H1 (cell line): ENCODE measurements at regions not wholly inside any gene's neighbourhood (a gene's known extent, or its start where the extent isn't known, plus 50 kb on each side); places are given as distances from the start of the nearest gene placed in this dataset.

ENCODE experiments used
- CTCF ChIA-PET: fragments of 300-600 bp; sonication (Branson Sonifier 250); formaldehyde crosslinking; loops from one replicate; lab custom pipeline; 2021; ENCODE audit not compliant: partially characterized antibody; lab: Charles Lee
- POLR2A ChIA-PET: fragments of 300-600 bp; sonication (Branson Sonifier 250); formaldehyde crosslinking; loops from one replicate; lab custom pipeline; 2021; ENCODE audit warnings: inconsistent platforms; ENCODE audit not compliant: partially characterized antibody; lab: Charles Lee
- DNase-seq, 2 experiments: peaks; one replicate each; pipeline versions ENCODE4 v3.0.0 to v3.0.0-alpha.2; 2010 to 2022; ENCODE audit warnings: low spot score in 2 of 2, low read depth in 1 of 2, mixed read lengths in 1 of 2
- FAIRE-seq: peaks from 2 replicates; lab custom pipeline; 2011; peaks lifted over from hg19 to GRCh38; lab: Jason Lieb, UNC
- H2AFZ ChIP-seq: 2 replicates; pipeline ENCODE4 v1.8.1; 2012; ENCODE audit warnings: low read length, inconsistent platforms
- H2AK5ac ChIP-seq: 2 replicates; pipeline ENCODE4 v1.6.1; 2013; ENCODE audit warnings: low read depth, low read length
- H2BK120ac ChIP-seq: replicated peaks from 2 replicates; pipeline ENCODE3; 2013; ENCODE audit warnings: low read depth, low read length, inconsistent platforms
- H2BK12ac ChIP-seq: 2 replicates; pipeline ENCODE4 v1.6.1; 2013; ENCODE audit warnings: low read depth, low read length
- H2BK15ac ChIP-seq: 2 replicates; pipeline ENCODE4 v1.6.1; 2013; ENCODE audit warnings: low read length
- H2BK20ac ChIP-seq: 2 replicates; pipeline ENCODE4 v1.6.1; 2013; ENCODE audit warnings: low read length
- H2BK5ac ChIP-seq: 2 replicates; pipeline ENCODE4 v1.6.1; 2013; ENCODE audit warnings: low read depth, low read length
- H3K14ac ChIP-seq: 2 replicates; pipeline ENCODE4 v1.6.1; 2013; ENCODE audit warnings: inconsistent platforms; ENCODE audit not compliant: insufficient read length
- H3K18ac ChIP-seq: 2 replicates; pipeline ENCODE4 v1.6.1; 2013; ENCODE audit warnings: low read length; ENCODE audit errors: extremely low read depth
- H3K23ac ChIP-seq: 2 replicates; pipeline ENCODE4 v1.6.1; 2013; ENCODE audit warnings: inconsistent platforms; ENCODE audit not compliant: insufficient read length
- H3K23me2 ChIP-seq: 2 replicates; pipeline ENCODE4 v1.6.1; 2013; ENCODE audit warnings: low read depth, low read length
- H3K27ac ChIP-seq: 2 replicates; pipeline ENCODE4 v1.6.1; 2011; ENCODE audit warnings: low read depth, low read length, inconsistent platforms
- H3K27me3 ChIP-seq, 4 experiments: replicated peaks in 1 of 4; 1 replicate in 1 of 4; 2 replicates in 3 of 4; pipeline versions ENCODE4 v1.6.1 to v1.8.1; 2011 to 2013; ENCODE audit warnings: low read length in 3 of 4, mild to moderate bottlenecking in 3 of 4, inconsistent platforms in 2 of 4, mixed read lengths in 2 of 4, moderate library complexity in 1 of 4; ENCODE audit not compliant: control insufficient read depth in 3 of 4, insufficient read depth in 3 of 4; ENCODE audit errors: extremely low read depth in 1 of 4
- H3K36me3 ChIP-seq, 4 experiments: 2 replicates each; pipeline versions ENCODE4 v1.6.1 to v1.8.1; 2011 to 2013; ENCODE audit warnings: mild to moderate bottlenecking in 4 of 4, low read length in 3 of 4, moderate library complexity in 2 of 4, control low read depth in 1 of 4, inconsistent platforms in 1 of 4; ENCODE audit not compliant: insufficient read depth in 4 of 4, control insufficient read depth in 2 of 4
- H3K4ac ChIP-seq: replicated peaks from 2 replicates; pipeline ENCODE3; 2013; ENCODE audit warnings: low read length, low read depth, mixed read lengths, inconsistent platforms; ENCODE audit not compliant: insufficient read length
- H3K4me1 ChIP-seq, 4 experiments: replicated peaks in 1 of 4; 1 replicate in 1 of 4; 2 replicates in 3 of 4; pipeline versions ENCODE4 v1.6.1 to v1.8.1; 2011 to 2013; ENCODE audit warnings: low read length in 3 of 4, inconsistent platforms in 2 of 4, mixed read lengths in 1 of 4; ENCODE audit not compliant: insufficient read depth in 4 of 4, control insufficient read depth in 3 of 4
- H3K4me2 ChIP-seq, 2 experiments: 2 replicates each; pipeline versions ENCODE4 v1.6.1 to v1.8.1; 2011 to 2013; ENCODE audit warnings: low read depth in 2 of 2, low read length in 2 of 2, control low read depth in 1 of 2, inconsistent platforms in 1 of 2, mild to moderate bottlenecking in 1 of 2; ENCODE audit not compliant: insufficient read depth in 1 of 2
- H3K4me3 ChIP-seq, 4 experiments: fragments of 200-600, 300-600 bp in 1 of 4; sonication (generic), shearing (Covaris generic), sonication (Bioruptor Twin) in 1 of 4; 2 replicates each; pipeline versions ENCODE4 v1.5.1 to v1.8.1; 2011 to 2016; ENCODE audit warnings: low read length in 4 of 4, low read depth in 3 of 4, control low read depth in 2 of 4, inconsistent platforms in 2 of 4, mild to moderate bottlenecking in 2 of 4, mixed read lengths in 1 of 4, moderate library complexity in 1 of 4; ENCODE audit not compliant: insufficient read depth in 2 of 4; ENCODE audit errors: extremely low read depth in 1 of 4
- H3K56ac ChIP-seq: replicated peaks from 2 replicates; pipeline ENCODE3; 2013; ENCODE audit warnings: low read depth, mild to moderate bottlenecking, mixed read lengths, low read length, inconsistent platforms; ENCODE audit not compliant: insufficient read length
- H3K79me1 ChIP-seq: 2 replicates; pipeline ENCODE4 v1.6.1; 2013; ENCODE audit warnings: low read depth, low read length, control low read depth
- H3K79me2 ChIP-seq, 2 experiments: 2 replicates each; pipeline versions ENCODE4 v1.6.1 to v1.8.1; 2012 to 2013; ENCODE audit warnings: low read length in 2 of 2, mild to moderate bottlenecking in 2 of 2, inconsistent platforms in 1 of 2; ENCODE audit not compliant: insufficient read depth in 2 of 2, control insufficient read depth in 1 of 2
- H3K9ac ChIP-seq, 4 experiments: replicated peaks in 1 of 4; 1 replicate in 1 of 4; 2 replicates in 3 of 4; pipeline versions ENCODE4 v1.6.1 to v1.8.1; 2011 to 2013; ENCODE audit warnings: low read depth in 3 of 4, low read length in 3 of 4, control low read depth in 2 of 4, mild to moderate bottlenecking in 2 of 4, moderate library complexity in 2 of 4, inconsistent platforms in 1 of 4; ENCODE audit errors: extremely low read depth in 1 of 4
- H3K9me3 ChIP-seq, 2 experiments: 2 replicates each; pipeline versions ENCODE4 v1.6.1 to v1.8.1; 2012 to 2013; ENCODE audit warnings: mild to moderate bottlenecking in 2 of 2, moderate library complexity in 2 of 2, control low read depth in 1 of 2, inconsistent platforms in 1 of 2, low read depth in 1 of 2, low read length in 1 of 2, mixed read lengths in 1 of 2; ENCODE audit not compliant: insufficient read depth in 2 of 2
- H4K20me1 ChIP-seq, 2 experiments: replicated peaks in 1 of 2; 2 replicates each; pipeline versions ENCODE3 to v1.8.1; 2011 to 2013; ENCODE audit warnings: inconsistent platforms in 2 of 2, low read length in 2 of 2, mild to moderate bottlenecking in 1 of 2; ENCODE audit not compliant: insufficient read depth in 2 of 2, control insufficient read depth in 1 of 2
- H4K5ac ChIP-seq: 2 replicates; pipeline ENCODE4 v1.6.1; 2013; ENCODE audit warnings: low read length, low read depth, mixed read lengths, inconsistent platforms; ENCODE audit not compliant: insufficient read length
- H4K8ac ChIP-seq: 2 replicates; pipeline ENCODE4 v1.8.0; 2013; ENCODE audit warnings: mild to moderate bottlenecking, moderate library complexity, low read length, inconsistent platforms; ENCODE audit not compliant: insufficient read depth; ENCODE audit errors: extremely low read depth
- H4K91ac ChIP-seq: replicated peaks from 2 replicates; pipeline ENCODE3; 2013; ENCODE audit warnings: low read length, mixed read lengths, inconsistent platforms; ENCODE audit not compliant: insufficient read length
- ATF2 ChIP-seq: IDR thresholded peaks from 2 replicates; pipeline ENCODE4 v1.6.1; 2012; ENCODE audit warnings: low read length, inconsistent platforms
- ATF3 ChIP-seq: IDR thresholded peaks from 2 replicates; pipeline ENCODE4 v1.6.1; 2011; ENCODE audit warnings: low read depth, mild to moderate bottlenecking, low read length; ENCODE audit not compliant: insufficient read depth
- CTCF ChIP-seq, 3 experiments: IDR thresholded peaks; 1 replicate in 2 of 3; 2 replicates in 1 of 3; pipeline versions ENCODE4 v1.5.1 to v1.6.1; 2011; ENCODE audit warnings: low read length in 3 of 3, mild to moderate bottlenecking in 3 of 3, inconsistent platforms in 2 of 3, low read depth in 1 of 3, moderate library complexity in 1 of 3; ENCODE audit not compliant: insufficient read depth in 1 of 3; ENCODE audit errors: control extremely low read depth in 1 of 3
- RNF2 ChIP-seq: fragments of 200-900, 300-1000 bp; sonication (generic); IDR thresholded peaks from 2 replicates; pipeline ENCODE4 v1.7.1; 2016; ENCODE audit warnings: borderline replicate concordance, low read depth, mild to moderate bottlenecking, antibody characterized with exemption, low read length; ENCODE audit not compliant: poor library complexity, severe bottlenecking; ENCODE audit errors: missing control alignments
- SIN3A ChIP-seq, 2 experiments: IDR thresholded peaks in 1 of 2; conservative IDR thresholded peaks in 1 of 2; 2 replicates each; pipeline ENCODE4 v1.6.1; 2011 to 2012; ENCODE audit warnings: low read length in 2 of 2, improper control_type of control experiment in 1 of 2, low read depth in 1 of 2, mild to moderate bottlenecking in 1 of 2
- SIRT6 ChIP-seq: IDR thresholded peaks from one replicate; pipeline ENCODE4 v1.7.1; 2012; ENCODE audit warnings: low read length, inconsistent platforms
- SUZ12 ChIP-seq: fragments of 200-600 bp; sonication (generic); IDR thresholded peaks from 2 replicates; pipeline ENCODE4 v1.6.1; 2012; ENCODE audit warnings: mild to moderate bottlenecking, inconsistent platforms, low read length, moderate library complexity, mixed read lengths
- TBP ChIP-seq: IDR thresholded peaks from 2 replicates; pipeline ENCODE4 v1.6.1; 2011; ENCODE audit warnings: low read depth, low read length, improper control_type of control experiment
- WGBS, 2 experiments: shearing (Covaris generic) in 1 of 2; methylation state at CpG; one replicate each; pipeline versions ENCODE4 v1.1.6 to v1.1.7; 2013 to 2015; ENCODE audit warnings: low lambda C conversion rate in 2 of 2, mixed read lengths in 2 of 2, inconsistent platforms in 1 of 2, low coverage in 1 of 2, missing lambda C conversion rate in 1 of 2; ENCODE audit not compliant: insufficient replicate concordance in 2 of 2, insufficient coverage in 1 of 2, insufficient read length in 1 of 2; ENCODE audit errors: extremely low coverage in 1 of 2, missing lambda C conversion rate in 1 of 2; 5-methylcytosine and 5-hydroxymethylcytosine counted together

GRCh38 chr5:126355940-126356339 is 67.3 kb upstream of the GRAMD2B start:
- no peak overlapping the region for H2BK5ac ChIP-seq
- WGBS, 2 experiments = 88% methylated on average over 8 of the region's 8 CpGs; no CpG with 5 or more reads in 1 of the 2 experiments
- TF ChIP-seq SIRT6 = no peak
- TF ChIP-seq TBP = no peak
- no peak for TF ChIP-seq SUZ12
- TF ChIP-seq ATF2 = no peak
- TF ChIP-seq SIN3A (conservative IDR thresholded peaks at IDR 0.05 in 1 of 2, IDR thresholded peaks at IDR 0.05 in 1 of 2; ENCODE audit: low read depth in 1 of 2, low read length in 2 of 2) = no peak
- no peak for TF ChIP-seq ATF3
- TF ChIP-seq CTCF (IDR thresholded peaks at IDR 0.05; ENCODE audit: control extremely low read depth in 1 of 3, insufficient read depth in 1 of 3, low read depth in 1 of 3, low read length in 3 of 3) = no peak
- TF ChIP-seq RNF2 = no peak

More at GRCh38 chr5:126355940-126356339, 67.3 kb upstream of the GRAMD2B start:
- Histone ChIP-seq H3K79me2 (no peaks in the 10 kb centered on the region), H2BK15ac (no peak overlapping the region; the same call in 1 of the 2 replicates), H3K23me2 (no peaks in the 10 kb centered on the region), H4K20me1 (no peaks in the 10 kb centered on the region), H4K5ac (no peak overlapping the region), H3K36me3 (no peaks in the 10 kb centered on the region; a peak in 1 of 8 replicates), H3K23ac (no peak overlapping the region), H3K4me1 (no peaks in the 10 kb centered on the region), H3K18ac (no peak overlapping the region), H2AFZ (peak overlapping the region; percentile 35; the same call in 1 of the 2 replicates), H3K56ac (no peak overlapping the region), H3K9me3 (no peaks in the 10 kb centered on the region), H3K14ac (no peak overlapping the region), H3K4me3 (no peak overlapping the region), H3K4ac (no peak overlapping the region), H2BK120ac (no peak overlapping the region), H3K27me3 (no peaks in the 10 kb centered on the region), H2BK12ac (no peak overlapping the region), H4K91ac (no peak overlapping the region), H3K9ac (no peak overlapping the region), H3K27ac (no peak overlapping the region), H3K4me2 (no peak overlapping the region), H4K8ac (no peak overlapping the region), H3K79me1 (no peaks in the 10 kb centered on the region), H2BK20ac (no peak overlapping the region), H2AK5ac (no peak overlapping the region)
- DNase-seq (no peak), FAIRE-seq (no peak)
- CTCF ChIA-PET = interaction anchor here (0.6 to 12.9 kb wide), 9 partner anchors 11 to 185 kb away, joined by 3 to 125 read pairs (median 3); no protein-coding TSS in a partner anchor
- POLR2A ChIA-PET = no interaction called here
